Mesothelial cell of epicardium (in vitro differentiated cells): ENCODE measurements at regions not wholly inside any gene's neighbourhood (a gene's known extent, or its start where the extent isn't known, plus 50 kb on each side); places are given as distances from the start of the nearest gene placed in this dataset.

Source experiments
- DNase-seq, 2 experiments: peaks; one replicate each; pipeline ENCODE4 v3.0.0; 2021; ENCODE audit warnings: low spot score in 2 of 2; ENCODE audit not compliant: unreplicated experiment in 2 of 2
- H3K27ac Mint-ChIP-seq: 2 replicates; pipeline ENCODE4 v1.8.0; 2021; ENCODE audit warnings: mixed read lengths
- H3K27me3 Mint-ChIP-seq: 2 replicates; pipeline ENCODE4 v1.8.0; 2021; ENCODE audit warnings: low read depth, mixed read lengths
- H3K36me3 Mint-ChIP-seq: 2 replicates; pipeline ENCODE4 v1.8.0; 2021; ENCODE audit warnings: mixed read lengths
- H3K4me1 Mint-ChIP-seq: 2 replicates; pipeline ENCODE4 v1.8.0; 2021; ENCODE audit warnings: mixed read lengths
- H3K4me3 Mint-ChIP-seq: 2 replicates; pipeline ENCODE4 v1.8.0; 2021; ENCODE audit warnings: mild to moderate bottlenecking, moderate library complexity, mixed read lengths
- H3K9me3 Mint-ChIP-seq: 2 replicates; pipeline ENCODE4 v1.8.0; 2021; ENCODE audit warnings: mixed read lengths
- TF ChIP-seq, protein P1 (sequence below): fragments of 200-600 bp; sonication (generic); IDR thresholded peaks from one replicate; pipeline ENCODE4 v1.5.0; 2021; ENCODE audit warnings: antibody characterized with exemption; ENCODE audit not compliant: unreplicated experiment

GRCh38 chr7:27375958-27376357 is 133.4 kb downstream of the EVX1 start:
- H3K36me3 Mint-ChIP-seq: no peaks in the 10 kb centered on the region
- peak overlapping the region; percentile 6 for H3K27ac Mint-ChIP-seq
- H3K9me3 Mint-ChIP-seq: no peaks in the 10 kb centered on the region
- peaks cover 18% of the 10 kb centered on the region for H3K4me1 Mint-ChIP-seq
- no peaks in the 10 kb centered on the region for H3K27me3 Mint-ChIP-seq
- no peak for DNase-seq
- TF ChIP-seq, protein P1, sequence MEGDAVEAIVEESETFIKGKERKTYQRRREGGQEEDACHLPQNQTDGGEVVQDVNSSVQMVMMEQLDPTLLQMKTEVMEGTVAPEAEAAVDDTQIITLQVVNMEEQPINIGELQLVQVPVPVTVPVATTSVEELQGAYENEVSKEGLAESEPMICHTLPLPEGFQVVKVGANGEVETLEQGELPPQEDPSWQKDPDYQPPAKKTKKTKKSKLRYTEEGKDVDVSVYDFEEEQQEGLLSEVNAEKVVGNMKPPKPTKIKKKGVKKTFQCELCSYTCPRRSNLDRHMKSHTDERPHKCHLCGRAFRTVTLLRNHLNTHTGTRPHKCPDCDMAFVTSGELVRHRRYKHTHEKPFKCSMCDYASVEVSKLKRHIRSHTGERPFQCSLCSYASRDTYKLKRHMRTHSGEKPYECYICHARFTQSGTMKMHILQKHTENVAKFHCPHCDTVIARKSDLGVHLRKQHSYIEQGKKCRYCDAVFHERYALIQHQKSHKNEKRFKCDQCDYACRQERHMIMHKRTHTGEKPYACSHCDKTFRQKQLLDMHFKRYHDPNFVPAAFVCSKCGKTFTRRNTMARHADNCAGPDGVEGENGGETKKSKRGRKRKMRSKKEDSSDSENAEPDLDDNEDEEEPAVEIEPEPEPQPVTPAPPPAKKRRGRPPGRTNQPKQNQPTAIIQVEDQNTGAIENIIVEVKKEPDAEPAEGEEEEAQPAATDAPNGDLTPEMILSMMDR: no peak
- no peak overlapping the region for H3K4me3 Mint-ChIP-seq

DNA sequence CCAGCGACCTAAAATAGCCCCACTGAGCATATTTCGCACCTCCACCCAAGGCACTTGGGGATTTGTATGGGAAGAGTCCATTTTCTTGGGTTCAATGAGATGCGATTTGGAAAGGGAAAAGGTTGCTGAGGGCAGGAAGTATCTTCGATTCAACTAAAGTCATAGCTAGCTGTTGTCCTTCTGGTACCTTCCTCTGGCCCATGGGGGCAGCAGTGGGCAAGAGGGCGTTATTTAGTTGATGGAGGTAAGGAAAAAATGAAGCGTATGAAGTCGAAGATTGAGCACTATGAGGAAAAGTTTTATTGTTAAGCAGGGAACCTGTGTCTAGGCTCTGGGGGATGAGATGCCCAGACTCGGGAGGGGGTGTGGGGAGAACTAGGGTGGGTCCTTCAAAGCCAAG is 135.4 kb downstream of the EVX1 start:
- Mint-ChIP-seq H3K4me1 (peaks cover 16% of the 10 kb centered on the region), H3K36me3 (no peaks in the 10 kb centered on the region), H3K27me3 (no peaks in the 10 kb centered on the region), H3K9me3 (no peaks in the 10 kb centered on the region), H3K4me3 (no peak overlapping the region), H3K27ac (no peak overlapping the region)
- TF ChIP-seq, protein P1: no peak
- DNase-seq: no peak

DNA sequence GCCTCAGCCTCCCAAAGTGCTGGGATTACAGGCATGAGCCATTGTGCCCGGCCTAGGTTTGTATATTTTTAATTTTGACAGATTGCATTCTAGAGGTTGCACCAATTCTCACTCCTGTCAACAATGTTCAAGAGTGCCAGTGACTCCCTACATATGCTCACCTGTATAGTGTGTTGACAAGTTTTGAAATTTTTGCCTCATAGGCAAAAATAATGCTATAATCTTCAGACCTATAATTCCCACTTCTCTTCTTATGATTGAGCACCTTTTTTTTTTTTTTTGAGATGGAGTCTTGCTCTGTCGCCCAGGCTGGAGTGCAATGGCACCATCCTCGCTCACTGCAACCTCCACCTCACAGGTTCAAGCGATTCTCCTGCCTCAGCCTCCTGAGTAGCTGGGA is 139.7 kb downstream of the EVX1 start:
- H3K9me3 Mint-ChIP-seq: no peaks in the 10 kb centered on the region

DNA sequence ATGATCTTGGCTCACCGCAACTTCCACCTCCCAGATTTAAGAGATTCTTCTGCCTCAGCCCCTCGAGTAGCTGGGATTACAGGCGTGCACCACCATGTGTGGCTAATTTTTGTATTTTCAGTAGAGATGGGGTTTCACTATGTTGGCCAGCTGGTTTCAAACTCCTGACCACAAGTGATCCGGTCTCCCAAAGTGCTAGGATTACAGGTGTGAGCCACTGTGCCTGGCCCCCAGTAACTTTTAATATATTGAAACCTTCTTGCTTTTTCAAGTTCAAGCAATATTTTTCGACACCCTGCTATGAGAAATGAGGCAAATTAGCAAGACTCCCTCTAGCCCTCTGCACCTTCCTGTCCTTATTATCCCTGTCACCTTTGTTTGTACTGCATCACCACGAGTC is 144.0 kb downstream of the EVX1 start:
- H3K4me1 Mint-ChIP-seq: peaks cover 4% of the 10 kb centered on the region
- H3K27me3 Mint-ChIP-seq: no peaks in the 10 kb centered on the region
- TF ChIP-seq, protein P1: no peak
- H3K36me3 Mint-ChIP-seq: no peaks in the 10 kb centered on the region
- DNase-seq: no peak
- H3K4me3 Mint-ChIP-seq: no peak overlapping the region
- H3K27ac Mint-ChIP-seq: no peak overlapping the region
- H3K9me3 Mint-ChIP-seq: peaks cover 3% of the 10 kb centered on the region

More for the DNA sequence above, 139.7 kb downstream of the EVX1 start:
- Mint-ChIP-seq H3K27me3 (no peaks in the 10 kb centered on the region), H3K4me1 (peaks cover 3% of the 10 kb centered on the region), H3K4me3 (no peak overlapping the region), H3K36me3 (no peaks in the 10 kb centered on the region), H3K27ac (no peak overlapping the region)
- no peak for DNase-seq
- TF ChIP-seq, protein P1: no peak

GRCh38 chr7:27387864-27388263 is 145.3 kb downstream of the EVX1 start:
- H3K27ac Mint-ChIP-seq: no peak overlapping the region
- peaks cover 3% of the 10 kb centered on the region for H3K9me3 Mint-ChIP-seq
- no peaks in the 10 kb centered on the region for H3K36me3 Mint-ChIP-seq
- DNase-seq: no peak
- peaks cover 4% of the 10 kb centered on the region for H3K4me1 Mint-ChIP-seq
- no peak overlapping the region for H3K4me3 Mint-ChIP-seq
- TF ChIP-seq, protein P1: no peak
- H3K27me3 Mint-ChIP-seq: no peaks in the 10 kb centered on the region

GRCh38 chr7:27388561-27388960 is 146.0 kb downstream of the EVX1 start:
- Mint-ChIP-seq H3K36me3 (no peaks in the 10 kb centered on the region), H3K9me3 (peaks cover 7% of the 10 kb centered on the region), H3K27me3 (no peaks in the 10 kb centered on the region), H3K27ac (no peak overlapping the region), H3K4me1 (peaks cover 4% of the 10 kb centered on the region), H3K4me3 (no peak overlapping the region)
- TF ChIP-seq, protein P1: no peak
- no peak for DNase-seq
